ENCODE measurements at regions not wholly inside any gene's neighbourhood (a gene's known extent, or its start where the extent isn't known, plus 50 kb on each side); places are given as distances from the start of the nearest gene placed in this dataset.

- no peak for TF ChIP-seq POLR2A (IDR thresholded peaks at IDR 0.05; ENCODE audit: low read length)
- TF ChIP-seq GATA1 (IDR thresholded peaks at IDR 0.05; ENCODE audit: low read depth, low read length): no peak
These were observed 770.3 kb downstream of the NLGN4X start for GRCh38 chrX:5458300-5458842.

Measured in erythroblast (primary cell).